ENCODE measurements at regions not wholly inside any gene's neighbourhood (a gene's known extent, or its start where the extent isn't known, plus 50 kb on each side); places are given as distances from the start of the nearest gene placed in this dataset.

- TF ChIP-seq CTCF (IDR thresholded peaks at IDR 0.05; ENCODE audit: low read depth, low read length, missing input control) (no peak), TAF1 (conservative IDR thresholded peaks at IDR 0.05) (no peak), SP1 (IDR thresholded peaks at IDR 0.05) (no peak), REST (IDR thresholded peaks at IDR 0.05) (no peak), MAX (IDR thresholded peaks at IDR 0.05) (no peak), RXRA (IDR thresholded peaks at IDR 0.05) (no peak), EGR1 (IDR thresholded peaks at IDR 0.05; ENCODE audit: low read depth in 2 of 2) (no peak), YY1 (IDR thresholded peaks at IDR 0.05) (no peak), JUND (IDR thresholded peaks at IDR 0.05) (no peak)
Observed at GRCh38 chr7:46170021-46170420, 248.9 kb upstream of the IGFBP3 start.

Data from liver (tissue), 3 donors.